ENCODE measurements at regions not wholly inside any gene's neighbourhood (a gene's known extent, or its start where the extent isn't known, plus 50 kb on each side); places are given as distances from the start of the nearest gene placed in this dataset.
"Not testable (repeated sequence)": the region's sequence is repeated elsewhere in the genome, so short reads cannot be mapped to it uniquely, and the experiment has no call there.

DNA sequence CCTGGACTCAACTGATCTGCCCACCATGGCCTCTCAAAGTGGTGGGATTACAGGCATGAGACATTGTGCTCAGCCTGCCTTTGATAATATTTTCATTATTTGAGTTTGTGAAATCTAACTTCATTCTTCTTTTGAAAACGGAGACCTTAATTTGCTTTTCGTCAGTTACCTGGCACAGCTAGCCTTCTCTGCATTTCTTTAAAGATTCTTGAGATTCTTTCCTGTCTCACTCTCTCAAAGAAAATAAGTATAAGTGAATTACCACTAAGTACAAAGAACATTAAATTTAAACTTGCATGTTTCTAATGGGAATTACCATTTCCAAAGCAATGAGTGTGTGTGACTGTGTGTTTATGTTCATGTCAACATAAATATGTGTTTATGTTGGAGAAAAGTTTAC lies 187.9 kb downstream of the NFKBIZ start:
- no peak for DNase-seq (ENCODE audit: low spot score)
- H3K27me3 Mint-ChIP-seq (ENCODE audit: low read depth) = peaks cover 1% of the 10 kb centered on the region

GRCh38 chr3:102037791-102038190 lies 188.5 kb downstream of the NFKBIZ start:
- Mint-ChIP-seq H3K27me3 (ENCODE audit: low read depth) (peaks cover 1% of the 10 kb centered on the region), H3K9me3 (ENCODE audit: low read depth) (peaks cover 22% of the 10 kb centered on the region), H3K27ac (ENCODE audit: unreplicated experiment) (peak overlapping the region; percentile 0), H3K4me1 (ENCODE audit: low read depth) (peaks cover 27% of the 10 kb centered on the region), H3K4me3 (ENCODE audit: unreplicated experiment) (no peak overlapping the region), H3K36me3 (ENCODE audit: low read depth) (peaks cover 3% of the 10 kb centered on the region)
- TF ChIP-seq, protein P1, sequence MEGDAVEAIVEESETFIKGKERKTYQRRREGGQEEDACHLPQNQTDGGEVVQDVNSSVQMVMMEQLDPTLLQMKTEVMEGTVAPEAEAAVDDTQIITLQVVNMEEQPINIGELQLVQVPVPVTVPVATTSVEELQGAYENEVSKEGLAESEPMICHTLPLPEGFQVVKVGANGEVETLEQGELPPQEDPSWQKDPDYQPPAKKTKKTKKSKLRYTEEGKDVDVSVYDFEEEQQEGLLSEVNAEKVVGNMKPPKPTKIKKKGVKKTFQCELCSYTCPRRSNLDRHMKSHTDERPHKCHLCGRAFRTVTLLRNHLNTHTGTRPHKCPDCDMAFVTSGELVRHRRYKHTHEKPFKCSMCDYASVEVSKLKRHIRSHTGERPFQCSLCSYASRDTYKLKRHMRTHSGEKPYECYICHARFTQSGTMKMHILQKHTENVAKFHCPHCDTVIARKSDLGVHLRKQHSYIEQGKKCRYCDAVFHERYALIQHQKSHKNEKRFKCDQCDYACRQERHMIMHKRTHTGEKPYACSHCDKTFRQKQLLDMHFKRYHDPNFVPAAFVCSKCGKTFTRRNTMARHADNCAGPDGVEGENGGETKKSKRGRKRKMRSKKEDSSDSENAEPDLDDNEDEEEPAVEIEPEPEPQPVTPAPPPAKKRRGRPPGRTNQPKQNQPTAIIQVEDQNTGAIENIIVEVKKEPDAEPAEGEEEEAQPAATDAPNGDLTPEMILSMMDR (IDR thresholded peaks at IDR 0.05) = no peak
- DNase-seq (ENCODE audit: low spot score) = no peak

More for the DNA sequence above, 187.9 kb downstream of the NFKBIZ start:
- no peak overlapping the region for H3K4me3 Mint-ChIP-seq (ENCODE audit: unreplicated experiment)
- H3K4me1 Mint-ChIP-seq (ENCODE audit: low read depth) = peaks cover 27% of the 10 kb centered on the region
- peaks cover 17% of the 10 kb centered on the region for H3K9me3 Mint-ChIP-seq (ENCODE audit: low read depth)
- peaks cover 2% of the 10 kb centered on the region for H3K36me3 Mint-ChIP-seq (ENCODE audit: low read depth)
- TF ChIP-seq, protein P1 (IDR thresholded peaks at IDR 0.05) = no peak
- H3K27ac Mint-ChIP-seq (ENCODE audit: unreplicated experiment) = peak overlapping the region; percentile 80

GRCh38 chr3:102038477-102039142 lies 189.3 kb downstream of the NFKBIZ start:
- TF ChIP-seq, protein P1 (IDR thresholded peaks at IDR 0.05) = no peak

DNA sequence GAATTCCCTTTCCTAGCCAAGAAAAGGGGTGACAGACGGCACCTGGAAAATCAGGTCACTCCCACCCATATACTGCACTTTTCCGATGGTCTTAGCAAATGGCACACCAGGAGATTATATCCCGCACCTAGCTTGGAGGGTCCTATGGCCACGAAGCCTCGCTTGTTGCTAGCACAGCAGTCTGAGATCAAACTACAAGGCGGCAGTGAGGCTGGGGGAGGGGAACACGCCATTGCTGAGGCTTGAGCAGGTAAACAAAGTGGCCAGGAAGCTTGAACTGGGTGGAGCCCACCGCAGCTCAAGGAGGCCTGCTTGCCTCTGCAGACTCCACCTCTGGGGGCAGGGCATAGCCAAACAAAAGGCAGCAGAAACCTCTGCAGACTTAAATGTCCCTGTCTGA lies 190.8 kb downstream of the NFKBIZ start:
- not testable (repeated sequence) for H3K27me3 Mint-ChIP-seq (ENCODE audit: low read depth); H3K36me3 Mint-ChIP-seq (ENCODE audit: low read depth); H3K4me3 Mint-ChIP-seq (ENCODE audit: unreplicated experiment); H3K27ac Mint-ChIP-seq (ENCODE audit: unreplicated experiment)
- peak; percentile 48 for DNase-seq (ENCODE audit: low spot score)
- Mint-ChIP-seq H3K4me1 (ENCODE audit: low read depth) (peaks cover 27% of the 10 kb centered on the region), H3K9me3 (ENCODE audit: low read depth) (peaks cover 22% of the 10 kb centered on the region)

More at GRCh38 chr3:102038477-102039142, 189.3 kb downstream of the NFKBIZ start:
- H3K9me3 Mint-ChIP-seq (ENCODE audit: low read depth) = peaks cover 22% of the 10 kb centered on the region
- peaks cover 5% of the 10 kb centered on the region for H3K36me3 Mint-ChIP-seq (ENCODE audit: low read depth)
- H3K27ac Mint-ChIP-seq (ENCODE audit: unreplicated experiment) = peak overlapping the region; percentile 43
- H3K4me3 Mint-ChIP-seq (ENCODE audit: unreplicated experiment) = no peak overlapping the region
- peaks cover 27% of the 10 kb centered on the region for H3K4me1 Mint-ChIP-seq (ENCODE audit: low read depth)
- peaks cover 1% of the 10 kb centered on the region for H3K27me3 Mint-ChIP-seq (ENCODE audit: low read depth)
- DNase-seq (ENCODE audit: low spot score) = no peak

DNA sequence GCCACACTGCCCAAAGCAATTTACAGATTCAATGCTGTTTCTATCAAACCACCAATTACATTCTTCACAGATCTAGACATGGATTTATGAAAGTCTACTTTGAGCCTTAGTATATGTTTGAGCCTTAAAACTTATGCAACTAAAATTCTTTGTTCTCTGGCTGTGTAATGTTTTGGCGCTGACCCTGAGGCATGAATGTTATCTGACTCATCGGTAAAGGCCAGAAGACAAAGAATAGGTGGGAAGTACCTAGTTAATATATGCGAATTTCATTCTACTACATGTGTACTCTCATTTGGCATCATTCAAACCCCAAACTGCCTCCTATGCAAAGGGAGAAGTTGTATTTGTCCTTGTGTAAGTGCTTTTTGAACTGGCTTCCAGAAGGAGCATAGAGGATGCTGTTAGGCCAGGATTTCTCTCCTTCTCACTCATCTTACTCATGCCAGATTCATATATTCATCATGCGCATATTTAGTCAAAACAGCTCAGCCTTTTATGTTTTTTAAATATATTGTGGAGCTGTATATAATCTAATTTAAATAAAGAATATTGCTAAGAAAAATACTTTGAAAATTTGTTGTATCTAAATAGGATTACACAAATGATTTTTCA lies 204.2 kb downstream of the NFKBIZ start:
- Mint-ChIP-seq H3K9me3 (ENCODE audit: low read depth) (peaks cover 7% of the 10 kb centered on the region), H3K27me3 (ENCODE audit: low read depth) (no peaks in the 10 kb centered on the region), H3K4me1 (ENCODE audit: low read depth) (no peaks in the 10 kb centered on the region), H3K27ac (ENCODE audit: unreplicated experiment) (no peak overlapping the region), H3K36me3 (ENCODE audit: low read depth) (peaks cover 3% of the 10 kb centered on the region), H3K4me3 (ENCODE audit: unreplicated experiment) (no peak overlapping the region)
- DNase-seq (ENCODE audit: low spot score) = no peak
- TF ChIP-seq, protein P1 (IDR thresholded peaks at IDR 0.05) = no peak

Measured in chondrocyte (in vitro differentiated cells).